Lung microvascular endothelial cell (primary cell): ENCODE measurements at regions not wholly inside any gene's neighbourhood (a gene's known extent, or its start where the extent isn't known, plus 50 kb on each side); places are given as distances from the start of the nearest gene placed in this dataset.

Experiments used
- DNase-seq, 2 donors: peaks; one replicate each; pipeline versions ENCODE4 v3.0.0 to v3.0.0-alpha.2; 2010; ENCODE audit warnings: low read depth in 2 of 2

DNA sequence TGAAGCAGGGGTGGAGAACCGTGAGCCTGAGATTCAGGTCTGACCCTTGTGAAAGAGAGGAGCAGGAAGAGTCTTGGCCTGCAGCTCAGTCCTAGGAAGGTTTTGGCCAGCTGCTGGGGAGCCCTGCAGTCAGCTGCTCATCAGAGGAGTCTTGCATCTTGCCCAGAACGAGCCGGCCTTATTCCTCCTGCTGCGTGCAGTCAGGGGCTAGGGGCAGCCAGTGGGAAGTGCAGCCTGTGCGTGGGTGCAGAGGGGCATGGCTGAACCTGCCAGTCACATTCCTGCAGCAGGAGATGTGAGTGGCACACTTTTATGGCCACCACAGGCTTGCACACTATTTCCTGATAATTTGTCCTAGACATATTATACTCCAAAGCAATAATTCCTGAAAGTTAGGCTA, 278.7 kb downstream of the NPR3 start:
- DNase-seq, result no peak

DNA sequence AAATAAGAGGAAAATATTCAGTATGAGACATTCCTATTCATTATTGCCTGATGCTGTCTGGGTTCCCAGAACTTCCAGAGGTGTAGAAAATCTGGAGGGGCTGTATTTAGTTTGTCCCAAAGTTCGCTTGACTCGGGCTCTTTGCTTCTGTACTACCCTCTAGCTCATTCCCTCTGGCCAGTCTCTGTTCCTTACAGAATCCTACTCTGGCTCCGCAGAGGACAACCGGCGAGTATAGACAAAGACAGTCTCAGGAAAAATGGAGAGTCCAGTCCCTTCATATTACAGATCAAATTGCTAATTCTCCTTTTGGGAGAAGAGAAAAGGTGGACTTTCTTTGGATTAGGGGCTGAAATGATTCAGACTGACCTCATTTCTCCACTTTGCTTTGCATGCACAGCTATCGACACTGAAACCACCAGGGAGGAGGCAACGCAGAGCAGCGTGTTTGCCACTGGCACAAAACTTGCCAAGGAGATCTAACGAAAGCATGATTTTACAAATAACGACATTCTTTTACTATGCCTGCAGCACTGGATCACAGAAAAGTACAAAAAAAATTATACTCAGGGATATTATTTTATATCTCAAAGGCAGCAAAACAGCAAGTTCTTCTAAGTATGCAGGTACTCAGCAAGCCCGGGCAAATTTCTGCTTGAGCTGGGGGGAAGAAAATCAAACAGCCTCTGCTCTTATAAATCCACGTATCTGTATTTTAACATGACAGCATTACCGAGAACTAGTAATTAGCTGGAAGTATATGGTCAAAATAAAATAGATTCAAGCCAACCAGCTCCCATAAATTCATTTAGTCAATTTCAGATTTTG, 279.7 kb downstream of the NPR3 start:
- DNase-seq, result no peak

DNA sequence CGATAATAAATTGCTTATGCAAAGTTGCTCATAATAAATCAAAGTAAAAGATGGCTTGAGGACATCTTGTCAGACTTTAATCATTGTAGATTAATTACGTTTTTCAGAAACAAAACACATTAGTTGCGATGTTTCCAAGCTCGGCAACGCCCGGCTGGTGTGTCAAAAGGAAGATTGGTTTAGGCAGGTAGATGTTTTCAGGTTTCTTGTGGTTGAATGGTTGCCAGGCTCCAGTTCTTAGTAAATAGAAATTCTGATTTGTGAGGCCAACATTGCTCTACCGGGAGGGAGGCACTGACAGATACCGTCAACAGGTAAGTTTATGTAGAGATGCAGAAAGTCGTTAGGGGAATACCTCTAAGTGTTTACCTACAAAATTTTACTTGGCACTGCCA, 280.3 kb downstream of the NPR3 start:
- no peak for DNase-seq

DNA sequence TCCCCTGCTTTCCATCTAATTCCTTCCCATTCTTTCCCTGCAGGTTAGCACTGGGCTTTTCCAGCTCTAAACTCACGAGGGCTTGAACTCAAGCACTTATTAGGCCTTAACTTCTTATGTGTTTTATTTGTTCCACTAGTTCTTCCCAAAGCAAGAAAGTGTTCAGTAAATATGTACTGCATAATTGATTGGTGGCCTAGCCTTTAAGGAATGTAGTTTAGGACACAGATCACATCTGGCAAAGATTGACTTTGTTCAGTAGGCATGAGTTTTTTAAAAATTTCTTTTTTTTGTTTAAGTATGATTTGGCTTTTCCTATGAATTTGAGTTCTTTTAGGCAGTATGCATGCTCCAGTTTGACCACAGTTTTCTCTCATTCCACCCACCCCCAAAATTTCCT, 285.2 kb downstream of the NPR3 start:
- no peak for DNase-seq

DNA sequence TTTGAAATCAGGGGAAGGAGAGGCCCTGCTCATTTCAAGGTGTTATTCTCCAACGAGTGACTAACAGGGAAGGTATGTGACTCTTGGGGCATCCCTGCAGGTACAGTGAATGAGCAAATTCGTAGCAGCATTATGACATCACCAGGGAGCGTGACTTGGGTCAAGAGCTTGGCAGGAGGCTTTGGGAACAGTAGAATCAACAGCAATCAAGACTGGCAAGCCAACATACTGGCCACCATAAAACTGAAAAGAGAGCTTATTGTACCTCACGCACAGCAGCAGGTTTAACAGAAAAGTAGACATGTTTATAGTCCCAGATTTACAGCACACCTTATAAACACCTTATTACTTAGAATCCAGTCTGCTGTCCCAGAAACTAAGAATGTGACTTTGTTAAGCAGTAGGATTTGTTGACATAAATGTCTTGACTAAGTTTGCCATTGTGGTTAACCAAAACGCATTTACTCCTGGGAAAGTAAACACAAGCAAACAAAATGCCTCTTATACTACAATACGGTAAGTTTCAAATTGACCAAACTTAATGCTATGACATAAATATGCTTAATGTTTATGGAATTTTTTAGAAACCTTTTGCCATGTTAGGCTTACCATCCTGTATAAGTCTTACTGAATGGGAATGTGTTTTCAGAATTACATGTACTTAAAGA, 297.8 kb downstream of the NPR3 start:
- no peak for DNase-seq

DNA sequence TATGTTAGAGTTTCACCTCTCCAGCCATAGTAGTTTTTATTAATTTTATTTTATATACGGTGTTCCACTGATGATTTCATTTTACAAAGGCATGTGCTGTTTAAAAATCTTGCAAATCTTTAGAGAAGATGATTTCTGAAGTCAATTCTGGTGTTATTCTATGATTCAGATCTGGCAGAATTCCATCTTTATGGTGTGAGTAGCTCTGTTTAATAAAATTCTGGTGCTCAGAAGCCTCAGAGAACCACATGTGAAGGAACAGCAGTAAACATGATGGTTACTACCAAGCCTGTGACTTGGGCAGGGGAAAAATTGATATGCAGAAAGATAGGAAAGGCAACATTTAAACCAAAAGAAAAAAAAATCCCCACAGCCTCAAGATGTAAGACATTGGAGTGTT, 299.7 kb downstream of the NPR3 start:
- DNase-seq, result peak in 1 of 2 donors; percentile 10

DNA sequence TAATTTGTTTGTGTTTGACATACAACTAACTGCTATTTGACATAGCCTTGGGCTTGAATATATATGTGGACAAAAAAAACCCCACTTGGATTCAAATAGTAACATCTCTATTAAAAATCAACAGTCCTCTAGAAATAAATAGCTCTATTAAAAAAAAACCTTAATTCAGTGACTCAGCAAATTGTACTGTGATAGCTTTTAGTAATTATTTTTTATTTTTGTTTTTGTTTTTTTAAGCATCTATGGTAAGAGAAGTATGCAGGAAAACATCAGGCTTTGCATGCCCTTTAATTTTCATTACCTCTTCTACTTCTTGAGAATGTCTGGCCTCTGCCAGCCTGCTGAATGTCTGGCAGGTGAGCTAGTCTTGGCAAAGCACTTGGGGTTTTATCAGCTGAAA, 300.7 kb downstream of the NPR3 start:
- no peak for DNase-seq

DNA sequence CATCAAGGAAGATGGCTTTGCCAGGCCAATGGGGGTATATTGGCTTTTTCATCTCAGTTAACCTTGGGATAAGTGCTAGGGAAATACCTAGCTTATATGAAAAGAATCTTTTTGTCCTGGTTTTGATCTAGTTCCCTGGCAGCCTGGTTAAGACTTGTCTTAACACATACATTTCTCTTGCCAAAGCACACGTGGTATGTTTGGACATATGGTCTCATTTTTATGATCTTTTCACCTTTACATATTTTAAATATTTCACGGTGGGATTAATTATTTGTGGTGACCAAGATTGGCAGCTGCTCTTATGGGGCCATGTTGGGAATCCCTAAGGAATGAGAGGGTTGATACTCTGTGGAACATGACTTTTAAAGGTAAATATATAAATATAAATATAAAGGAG, 312.5 kb downstream of the NPR3 start:
- DNase-seq, result no peak

DNA sequence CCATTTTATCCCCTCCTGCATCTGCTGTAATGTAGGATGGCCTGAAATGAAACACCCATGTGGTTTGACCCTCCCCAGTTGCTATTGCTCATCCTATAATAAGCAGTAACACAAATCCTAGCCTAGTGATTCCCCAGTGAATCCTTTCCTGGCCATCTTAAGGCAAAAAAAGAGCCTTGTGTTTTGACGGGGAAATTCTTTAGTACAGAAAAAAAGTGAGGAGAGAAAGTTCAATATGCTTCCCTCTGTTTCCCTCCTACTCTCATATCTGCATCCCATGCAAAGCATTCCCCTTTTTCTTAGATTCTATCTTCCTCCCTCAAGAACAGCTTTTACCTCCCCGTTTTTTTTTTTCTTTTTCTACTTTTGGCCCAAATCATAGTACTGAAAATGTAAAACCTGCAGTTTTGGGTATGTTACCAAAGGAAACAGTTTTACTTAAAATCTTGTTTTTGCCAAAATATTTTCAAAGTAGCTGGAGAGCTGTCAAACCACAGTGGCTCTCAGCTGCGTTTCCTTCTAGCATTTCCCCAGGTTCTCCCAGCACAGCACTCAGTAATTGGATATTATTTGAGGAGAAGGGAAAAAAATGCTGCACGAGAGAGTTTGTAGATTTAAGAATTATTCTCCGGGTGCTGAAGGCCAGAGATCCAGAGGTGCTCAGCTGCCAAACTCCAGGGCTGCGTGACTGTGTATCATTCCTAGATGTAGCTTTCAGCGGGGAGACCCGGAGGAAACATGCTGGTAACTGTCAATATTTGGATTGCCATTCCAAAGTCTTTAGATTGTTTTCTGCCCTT, 321.4 kb downstream of the NPR3 start:
- no peak for DNase-seq

DNA sequence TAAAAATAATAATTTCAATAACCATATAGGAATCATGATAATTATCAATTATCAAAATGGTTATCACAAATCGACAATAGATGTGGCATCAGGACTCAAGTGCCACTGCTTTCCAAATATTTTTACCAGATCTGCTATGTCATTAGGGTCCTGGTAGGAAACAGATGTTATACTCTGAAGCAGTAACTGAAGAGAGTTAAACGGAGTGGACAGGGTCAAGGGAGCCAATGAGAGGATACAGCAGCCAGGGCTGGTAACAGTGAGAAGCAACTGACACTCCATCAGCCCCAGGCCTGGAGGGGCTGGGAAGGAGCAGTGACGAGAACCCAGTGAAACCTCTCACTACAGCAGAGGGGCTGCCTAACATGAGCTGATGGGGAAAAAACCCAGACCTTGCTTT, 322.4 kb downstream of the NPR3 start:
- DNase-seq, result no peak

DNA sequence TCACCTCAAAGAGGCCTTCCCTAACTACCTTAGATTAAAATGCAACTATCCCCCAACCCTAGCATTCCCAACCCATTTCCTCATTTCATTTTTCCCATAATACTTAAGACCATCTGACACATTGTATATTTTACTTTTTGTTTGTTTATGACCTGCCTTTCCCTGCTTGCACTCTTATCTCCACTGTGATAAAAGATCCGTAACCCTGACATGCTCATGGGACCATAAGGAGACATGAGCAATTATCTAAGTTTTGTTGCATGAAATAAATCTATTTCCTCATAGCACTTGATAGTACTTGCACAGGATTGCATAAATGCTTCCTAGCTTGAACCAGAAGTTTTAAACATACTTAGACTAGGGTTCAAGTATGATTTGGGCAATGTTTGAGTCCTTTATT, 323.7 kb downstream of the NPR3 start:
- no peak for DNase-seq

DNA sequence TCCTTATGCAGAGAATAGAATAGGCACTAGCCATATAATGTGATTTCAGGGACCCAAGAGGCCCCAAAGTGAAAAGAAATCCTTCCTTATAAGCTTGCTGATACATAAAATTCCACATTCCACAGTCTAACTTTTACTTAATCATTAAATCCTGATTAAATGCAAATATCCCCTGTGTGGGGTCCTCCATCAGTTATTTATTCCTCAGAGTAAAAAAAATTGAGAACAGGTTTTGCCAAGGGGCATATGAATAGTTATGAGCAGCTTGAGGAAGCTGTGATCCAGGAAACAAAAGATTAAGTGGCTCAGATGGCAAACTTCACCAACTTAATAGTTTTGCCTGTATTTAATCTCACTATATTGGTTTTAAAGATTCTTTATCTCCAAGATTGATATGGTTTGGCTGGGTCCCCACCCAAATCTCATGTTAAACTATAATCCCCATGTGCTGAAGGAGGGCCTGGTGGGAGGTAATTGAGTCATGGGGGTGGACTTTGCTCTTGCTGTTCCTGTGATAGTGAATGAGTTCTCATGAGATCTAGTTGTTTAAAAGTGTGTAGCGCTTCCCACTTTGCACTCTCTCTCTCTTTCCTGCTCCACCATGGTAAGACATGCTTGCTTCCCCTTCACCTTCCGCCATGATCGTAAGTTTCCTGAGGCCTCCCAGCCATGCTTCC, 324.9 kb downstream of the NPR3 start:
- no peak for DNase-seq

DNA sequence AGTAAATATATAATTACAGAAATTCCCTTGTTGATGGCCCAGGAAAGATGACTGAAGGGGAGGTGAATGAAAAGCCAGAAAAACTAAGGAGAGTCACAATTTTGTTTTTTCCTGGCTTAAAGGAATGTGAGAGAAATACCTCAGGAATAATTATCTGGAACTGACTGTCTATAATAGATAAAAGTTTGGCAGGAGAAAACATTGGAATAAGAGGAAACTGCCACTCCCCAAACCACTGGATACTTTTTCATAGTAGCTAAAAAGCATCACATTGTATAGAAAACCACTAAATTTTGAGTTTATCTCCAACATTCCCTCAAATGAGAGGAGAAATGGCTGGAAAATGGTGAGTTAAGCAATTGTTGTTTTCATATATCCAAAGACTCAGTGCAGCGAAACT, 326.0 kb downstream of the NPR3 start:
- DNase-seq, result no peak

DNA sequence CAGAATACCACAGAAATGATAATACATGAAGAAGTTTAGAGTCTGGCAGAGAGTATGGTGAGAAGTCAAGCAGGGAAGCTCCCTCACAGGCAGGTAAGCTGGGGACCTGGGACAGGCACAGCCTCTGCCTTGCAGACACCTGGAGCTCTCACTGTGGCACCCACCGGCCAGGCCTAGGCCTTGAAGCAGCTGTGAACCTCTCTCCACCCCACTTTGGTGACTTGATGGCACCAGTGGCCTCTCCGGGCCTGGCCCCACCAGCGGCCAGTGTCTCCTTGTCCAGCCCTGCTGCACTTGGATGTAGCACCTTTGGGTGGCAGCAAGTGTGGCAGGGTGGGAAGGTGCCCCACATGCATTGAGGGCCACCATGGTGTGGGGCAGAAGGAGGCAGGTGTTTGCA, 330.5 kb downstream of the NPR3 start:
- no peak for DNase-seq

DNA sequence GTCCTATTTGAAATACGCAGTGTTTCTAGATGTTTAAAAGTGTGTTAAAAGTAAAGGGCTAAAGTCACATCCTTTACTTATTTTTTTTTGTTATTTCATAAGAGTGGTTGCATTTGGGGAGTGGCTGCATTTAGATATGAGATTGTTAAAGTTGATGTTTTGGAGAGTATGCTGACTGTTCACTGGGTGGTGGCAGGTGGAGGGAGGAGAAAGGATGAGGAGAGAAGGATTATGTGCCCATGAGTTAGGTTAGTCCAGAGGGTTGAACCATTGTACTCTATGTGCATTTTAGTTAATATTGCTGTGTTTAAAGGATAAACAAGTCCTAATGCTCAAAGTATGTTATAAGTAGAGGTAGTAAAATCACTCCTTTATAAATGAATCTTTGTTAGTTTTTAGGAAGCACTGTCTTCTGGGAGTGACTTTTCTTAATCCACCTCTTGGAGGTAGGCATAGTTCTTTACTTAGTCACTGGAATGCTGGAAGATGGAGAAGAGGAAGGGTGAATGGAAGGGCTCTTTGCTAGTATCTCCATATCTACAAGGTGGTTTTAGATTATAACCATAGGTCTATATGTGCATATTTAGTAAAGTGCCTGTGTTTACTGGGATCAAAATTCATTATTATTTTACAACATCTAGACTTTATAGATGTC, 332.3 kb downstream of the NPR3 start:
- DNase-seq, result no peak

DNA sequence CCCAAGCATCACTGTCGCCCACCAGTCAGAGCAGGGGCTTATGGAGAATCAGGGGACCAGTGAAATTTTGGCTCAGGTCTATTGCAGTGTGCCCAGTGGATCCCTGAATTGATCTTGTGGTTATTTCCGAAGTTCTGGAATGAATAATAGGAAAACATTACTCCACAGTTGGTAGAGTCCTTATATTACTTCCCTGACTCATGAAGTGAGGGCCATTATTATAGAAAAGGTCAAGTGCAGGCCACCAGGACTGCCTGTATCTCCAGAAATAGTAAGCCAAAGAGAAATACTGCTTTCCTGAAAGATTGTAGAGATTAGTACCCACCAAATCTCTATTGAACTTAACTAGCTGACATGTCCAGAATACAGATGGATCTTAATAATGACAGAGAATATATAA, 335.0 kb downstream of the NPR3 start:
- peak in 1 of 2 donors; percentile 55 for DNase-seq

DNA sequence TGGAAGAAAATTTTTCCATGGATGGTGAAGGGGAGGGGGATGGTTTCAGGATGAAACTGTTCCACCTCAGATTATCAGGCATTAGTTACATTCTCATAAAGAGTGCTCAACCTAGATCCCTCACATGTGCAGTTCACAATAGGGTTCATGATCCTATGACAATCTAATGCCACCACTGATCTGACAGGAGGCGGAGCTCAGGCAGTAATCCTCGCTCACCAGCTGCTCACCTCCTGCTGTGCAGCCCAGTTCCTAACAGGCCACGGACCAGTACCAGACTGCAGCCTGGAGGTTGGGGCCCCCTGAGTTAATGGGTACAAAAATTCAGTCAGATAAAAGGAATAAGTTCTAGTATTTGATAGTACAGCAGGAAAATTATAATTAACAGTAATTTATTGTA, 337.2 kb downstream of the NPR3 start:
- DNase-seq, result no peak

DNA sequence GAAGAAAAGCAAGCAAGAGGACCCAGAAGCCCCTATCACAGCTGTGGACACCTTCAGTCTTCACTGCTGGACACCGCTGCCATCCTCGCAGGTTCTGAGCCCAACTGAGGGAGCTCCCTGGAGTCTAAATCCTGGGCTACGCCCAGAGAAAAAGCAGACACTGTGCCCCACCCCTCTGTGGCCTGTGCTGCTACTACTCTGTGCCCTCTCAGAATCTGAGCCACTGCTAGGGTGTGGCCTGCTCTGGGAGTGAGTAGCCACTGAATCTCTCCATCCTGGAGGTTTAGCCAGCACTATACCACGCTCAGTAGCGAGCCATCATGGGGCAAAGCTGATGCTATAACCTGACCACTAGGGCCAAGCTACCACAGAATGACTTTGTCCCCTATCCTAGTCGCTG, 338.2 kb downstream of the NPR3 start:
- DNase-seq, result peak in 1 of 2 donors; percentile 34

DNA sequence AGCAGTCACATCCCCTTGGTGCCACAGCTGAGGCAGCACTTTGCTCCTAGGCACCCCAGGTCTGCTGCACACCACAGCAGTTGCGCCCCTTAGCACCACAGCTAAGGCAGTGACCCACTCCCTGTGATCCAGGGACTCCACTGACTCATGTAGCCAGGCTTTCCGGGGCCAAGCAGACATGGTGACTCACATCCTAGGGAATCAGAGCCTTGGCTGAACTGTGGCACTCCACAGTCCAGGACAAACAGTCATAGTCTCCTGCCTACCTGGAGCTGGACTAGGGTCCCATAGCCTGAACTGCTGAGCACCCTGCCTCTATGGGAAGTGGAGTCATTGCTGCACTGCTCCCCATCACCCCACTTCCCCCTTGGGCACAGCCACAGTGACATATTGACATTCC, 338.7 kb downstream of the NPR3 start:
- peak; percentile 8 to 90 for DNase-seq

DNA sequence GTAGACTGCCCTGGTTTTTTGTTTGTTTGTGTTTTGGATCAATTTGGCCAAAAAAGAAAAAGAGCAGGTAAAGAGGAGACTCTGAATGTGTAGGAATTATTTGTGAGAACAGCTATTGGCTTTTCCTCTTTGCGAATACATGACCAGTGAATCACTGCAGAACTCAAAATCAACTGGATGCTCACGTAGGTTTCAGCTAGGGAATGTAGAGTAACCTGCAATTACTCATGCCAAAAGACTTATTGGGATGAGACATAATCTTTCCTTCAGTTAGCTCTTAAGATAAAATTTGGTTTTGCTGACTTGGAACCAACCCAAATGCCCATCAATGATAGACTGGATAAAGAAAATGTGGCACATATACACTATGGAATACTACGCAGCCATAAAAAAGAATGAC, 348.0 kb downstream of the NPR3 start:
- no peak for DNase-seq

DNA sequence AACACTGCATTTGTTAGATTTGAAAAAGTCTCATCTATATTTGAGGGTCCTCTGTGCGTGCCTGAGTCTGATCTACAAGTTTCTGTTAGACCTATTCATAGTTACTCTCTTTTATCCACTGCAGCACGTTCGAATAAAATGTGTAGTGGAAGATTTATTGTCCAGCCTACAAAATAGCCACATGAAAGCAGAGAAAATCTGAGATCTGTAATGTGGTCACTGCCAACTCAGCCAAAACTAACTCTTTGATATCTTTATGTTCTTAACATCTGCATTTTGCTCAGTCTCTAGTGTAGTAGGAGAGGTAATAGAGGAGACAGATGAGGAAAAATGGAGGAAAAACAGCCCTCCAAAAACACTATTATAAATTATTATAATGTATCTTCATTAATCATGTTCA, 354.0 kb downstream of the NPR3 start:
- DNase-seq, result no peak
